OCI-LY1 (cell line): ENCODE measurements at regions not wholly inside any gene's neighbourhood (a gene's known extent, or its start where the extent isn't known, plus 50 kb on each side); places are given as distances from the start of the nearest gene placed in this dataset.

ENCODE experiments used
- CTCF ChIP-seq: fragments of 200-600 bp; sonication (generic), shearing (Covaris generic); IDR thresholded peaks from 2 replicates; pipeline ENCODE4 v1.5.1; 2017; ENCODE audit warnings: mild to moderate bottlenecking, antibody characterized with exemption, low read length, moderate library complexity, mixed read lengths
- EZH2 ChIP-seq: fragments of 200-600 bp; sonication (generic), shearing (Covaris generic); IDR thresholded peaks from 2 replicates; pipeline ENCODE4 v1.8.0; 2017; ENCODE audit warnings: borderline replicate concordance, mixed run types, mild to moderate bottlenecking, antibody characterized with exemption, low read length, moderate library complexity, mixed read lengths

DNA sequence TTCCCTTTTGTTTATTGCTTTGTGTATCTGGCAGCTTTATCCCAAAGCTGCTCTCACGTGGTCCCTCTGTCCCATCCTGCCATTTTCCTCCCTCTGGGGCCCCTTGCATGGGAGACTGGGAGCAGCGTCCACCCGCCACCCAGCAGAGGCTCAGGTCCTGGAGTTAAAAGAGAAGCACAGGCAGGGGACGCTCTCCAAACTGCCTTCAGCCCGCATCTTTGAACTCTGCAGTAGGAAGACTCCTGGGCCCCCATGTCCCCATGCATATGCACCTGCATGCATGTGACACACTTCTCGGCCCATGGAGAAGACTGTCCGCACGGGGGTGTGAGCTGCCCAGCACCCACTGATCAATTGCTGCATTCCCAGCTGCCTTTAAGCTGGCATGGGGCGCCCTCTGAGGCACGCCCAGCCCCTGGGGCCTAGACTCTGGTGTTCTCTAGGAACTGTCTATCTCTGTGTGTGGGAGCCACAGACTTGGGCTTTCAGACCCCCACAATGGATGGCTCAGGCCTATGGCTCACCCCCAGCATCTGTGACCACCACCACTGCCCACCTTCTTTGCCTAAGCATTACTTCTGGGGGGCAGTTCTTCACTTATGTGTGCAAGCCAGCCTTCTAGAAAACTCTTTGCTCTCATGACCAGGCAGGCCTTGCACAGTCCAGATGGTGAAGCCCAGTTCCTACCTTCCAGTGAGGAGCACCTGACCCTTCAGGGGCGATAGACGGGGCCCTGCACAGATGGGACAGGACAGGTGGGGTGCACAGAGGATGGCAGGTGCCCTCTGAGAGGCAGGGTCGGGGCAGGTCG, 96.1 kb upstream of the DIO3 start:
- TF ChIP-seq CTCF (no peak), EZH2 (no peak)
